ENCODE measurements at regions not wholly inside any gene's neighbourhood (a gene's known extent, or its start where the extent isn't known, plus 50 kb on each side); places are given as distances from the start of the nearest gene placed in this dataset.

- TF ChIP-seq CTCF (IDR thresholded peaks at IDR 0.05; ENCODE audit: low read length): no peak
- TF ChIP-seq EZH2phosphoT487 (IDR thresholded peaks at IDR 0.05; ENCODE audit: low read length): no peak
- TF ChIP-seq EZH2 (optimal IDR thresholded peaks at IDR 0.05; ENCODE audit: low read depth, low read length): no peak
These were observed 101.7 kb downstream of the UBIAD1 start for GRCh38 chr1:11374748-11375110.

All from MM.1S (cell line).